ENCODE measurements at regions not wholly inside any gene's neighbourhood (a gene's known extent, or its start where the extent isn't known, plus 50 kb on each side); places are given as distances from the start of the nearest gene placed in this dataset.

- TF ChIP-seq EZH2 (IDR thresholded peaks at IDR 0.05; ENCODE audit: low read length, missing control alignments): no peak
- TF ChIP-seq CTCF (conservative IDR thresholded peaks at IDR 0.05 in 1 of 2, IDR thresholded peaks at IDR 0.05 in 1 of 2; ENCODE audit: low read depth in 1 of 2, low read length in 2 of 2): no peak
Measured at GRCh38 chr7:125375942-125376341, 446.3 kb upstream of the POT1 start.

Measured in fibroblast of lung (primary cell).